Body of pancreas (tissue), 4 donors: ENCODE measurements at regions not wholly inside any gene's neighbourhood (a gene's known extent, or its start where the extent isn't known, plus 50 kb on each side); places are given as distances from the start of the nearest gene placed in this dataset.

Experiments
- CTCF ChIP-seq, 7 experiments: fragments of 450-650 bp in 4 of 7; fragments of 200-600 bp in 3 of 7; sonication (generic) in 3 of 7; IDR thresholded peaks; one replicate each; pipeline ENCODE4 v1.5.1; 2016 to 2019; ENCODE audit warnings: antibody characterized with exemption in 7 of 7
- POLR2A ChIP-seq, 3 donors: fragments of 450-650 bp; IDR thresholded peaks; one replicate each; pipeline ENCODE4 v1.6.1; 2016; ENCODE audit warnings: antibody characterized with exemption in 3 of 3, mild to moderate bottlenecking in 2 of 3

- no peak for TF ChIP-seq CTCF (IDR thresholded peaks at IDR 0.05)
- TF ChIP-seq POLR2A (IDR thresholded peaks at IDR 0.05): no peak
Measured at GRCh38 chr2:199092419-199092818, 365.3 kb downstream of the SATB2 start.
